ENCODE measurements at regions not wholly inside any gene's neighbourhood (a gene's known extent, or its start where the extent isn't known, plus 50 kb on each side); places are given as distances from the start of the nearest gene placed in this dataset.
"Not testable (repeated sequence)": the region's sequence is repeated elsewhere in the genome, so short reads cannot be mapped to it uniquely, and the experiment has no call there.

DNA sequence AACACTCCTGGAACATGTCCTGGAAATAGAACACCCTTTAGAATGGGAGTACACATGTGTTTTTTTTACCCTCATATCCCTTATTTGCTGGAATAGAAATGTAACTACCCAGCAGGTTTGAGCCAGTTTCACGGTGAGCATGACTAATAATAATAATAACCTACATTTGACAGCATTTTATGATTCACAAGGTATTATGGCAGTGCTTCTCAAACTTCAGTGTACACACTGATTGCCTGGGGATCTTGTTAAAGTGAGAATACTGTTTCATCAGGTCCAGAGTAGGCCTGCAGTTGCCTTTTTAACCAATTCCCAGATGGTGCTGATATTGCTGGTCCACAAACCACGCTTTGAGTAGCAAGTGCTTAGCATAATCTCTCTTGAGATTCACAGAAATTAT is 63.9 kb downstream of the NFKBIZ start:
- ChIA-PET POLR2A (no interaction called here), CTCF (no interaction called here)
- no peak for DNase-seq (ENCODE audit: low read depth, low spot score)
- no peak overlapping the region for H3K4me3 ChIP-seq (ENCODE audit: low read depth, low read length)
- TF ChIP-seq, protein P1, sequence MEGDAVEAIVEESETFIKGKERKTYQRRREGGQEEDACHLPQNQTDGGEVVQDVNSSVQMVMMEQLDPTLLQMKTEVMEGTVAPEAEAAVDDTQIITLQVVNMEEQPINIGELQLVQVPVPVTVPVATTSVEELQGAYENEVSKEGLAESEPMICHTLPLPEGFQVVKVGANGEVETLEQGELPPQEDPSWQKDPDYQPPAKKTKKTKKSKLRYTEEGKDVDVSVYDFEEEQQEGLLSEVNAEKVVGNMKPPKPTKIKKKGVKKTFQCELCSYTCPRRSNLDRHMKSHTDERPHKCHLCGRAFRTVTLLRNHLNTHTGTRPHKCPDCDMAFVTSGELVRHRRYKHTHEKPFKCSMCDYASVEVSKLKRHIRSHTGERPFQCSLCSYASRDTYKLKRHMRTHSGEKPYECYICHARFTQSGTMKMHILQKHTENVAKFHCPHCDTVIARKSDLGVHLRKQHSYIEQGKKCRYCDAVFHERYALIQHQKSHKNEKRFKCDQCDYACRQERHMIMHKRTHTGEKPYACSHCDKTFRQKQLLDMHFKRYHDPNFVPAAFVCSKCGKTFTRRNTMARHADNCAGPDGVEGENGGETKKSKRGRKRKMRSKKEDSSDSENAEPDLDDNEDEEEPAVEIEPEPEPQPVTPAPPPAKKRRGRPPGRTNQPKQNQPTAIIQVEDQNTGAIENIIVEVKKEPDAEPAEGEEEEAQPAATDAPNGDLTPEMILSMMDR (IDR thresholded peaks at IDR 0.05; ENCODE audit: insufficient read depth, low read length, missing control alignments) = no peak

DNA sequence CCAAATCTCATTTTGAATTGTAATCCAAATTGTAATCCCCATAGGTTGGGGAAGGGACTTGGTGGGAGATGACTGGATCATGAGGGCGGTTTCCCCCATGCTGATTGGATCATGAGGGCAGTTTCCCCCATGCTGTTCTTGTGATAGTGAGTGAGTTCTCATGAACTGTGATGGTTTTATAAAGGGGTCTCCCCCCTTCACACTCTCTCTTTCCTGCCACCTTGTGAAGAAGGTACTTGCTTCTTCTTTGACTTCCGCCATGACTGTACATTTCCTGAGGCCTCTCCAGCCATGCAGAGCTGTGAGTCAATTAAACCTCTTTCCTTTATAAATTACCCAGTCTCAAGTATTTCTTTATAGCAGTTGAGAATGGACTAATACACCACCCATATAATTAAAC is 68.4 kb downstream of the NFKBIZ start:
- CTCF ChIA-PET; DNase-seq (ENCODE audit: low read depth, low spot score); H3K4me3 ChIP-seq (ENCODE audit: low read depth, low read length); POLR2A ChIA-PET: not testable (repeated sequence)

DNA sequence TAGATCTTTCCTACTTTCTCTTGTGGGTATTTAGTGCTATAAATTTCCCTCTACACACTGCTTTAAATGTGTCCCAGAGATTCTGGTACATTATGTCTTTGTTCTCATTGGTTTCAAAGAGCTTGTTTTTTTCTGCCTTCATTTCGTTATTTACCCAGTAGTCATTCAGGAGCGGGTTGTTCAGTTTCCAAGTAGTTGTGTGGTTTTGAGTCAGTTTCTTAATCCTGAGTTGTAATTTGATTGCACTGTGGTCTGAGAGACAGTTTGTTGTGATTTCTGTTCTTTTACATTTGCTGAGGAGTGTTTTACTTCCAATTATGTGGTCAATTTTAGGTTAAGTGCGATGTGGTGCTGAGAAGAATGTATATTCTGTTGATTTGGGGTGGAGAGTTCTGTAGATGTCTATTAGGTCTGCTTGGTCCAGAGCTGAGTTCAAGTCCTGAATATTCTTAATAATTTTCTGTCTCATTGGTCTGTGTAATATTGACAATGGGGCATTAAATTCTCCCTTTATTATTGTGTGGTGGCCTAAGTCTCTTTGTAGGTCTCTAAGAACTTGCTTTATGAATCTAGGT is 72.9 kb downstream of the NFKBIZ start:
- DNase-seq (ENCODE audit: low read depth, low spot score); POLR2A ChIA-PET; H3K4me3 ChIP-seq (ENCODE audit: low read depth, low read length): not testable (repeated sequence)
- CTCF ChIA-PET = interaction anchor here (0.9 to 1.1 kb wide), 2 partner anchors 10 to 13 kb away, joined by 3 to 4 read pairs; no protein-coding TSS in a partner anchor

DNA sequence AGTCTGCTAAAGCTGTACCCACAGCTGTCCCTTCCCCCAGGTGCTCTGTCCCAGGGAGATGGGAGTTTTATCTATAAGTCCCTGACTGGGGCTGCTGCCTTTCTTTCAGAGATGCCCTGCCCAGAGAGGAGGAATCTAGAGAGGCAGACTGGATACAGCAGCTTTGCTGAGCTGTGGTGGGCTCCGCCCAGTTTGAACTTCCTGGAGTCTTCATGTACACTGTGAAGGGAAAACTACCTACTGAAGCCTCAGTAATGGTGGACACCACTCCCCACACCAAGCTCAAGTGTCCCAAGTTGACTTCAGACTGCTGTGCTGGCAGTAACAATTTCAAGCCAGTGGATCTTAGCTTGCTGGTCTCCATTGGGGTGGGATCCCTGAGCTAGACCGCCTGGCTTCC is 75.3 kb downstream of the NFKBIZ start:
- not testable (repeated sequence) for H3K4me3 ChIP-seq (ENCODE audit: low read depth, low read length); DNase-seq (ENCODE audit: low read depth, low spot score)
- CTCF ChIA-PET = interaction anchor here (1.2 to 1.9 kb wide), 2 partner anchors 300 to 304 kb away, joined by 4 to 6 read pairs; no protein-coding TSS in a partner anchor
- POLR2A ChIA-PET = interaction anchor here (1.2 kb wide), 1 partner anchor 75 kb away, joined by 3 read pairs; the partner anchor contains the start of gene NFKBIZ

DNA sequence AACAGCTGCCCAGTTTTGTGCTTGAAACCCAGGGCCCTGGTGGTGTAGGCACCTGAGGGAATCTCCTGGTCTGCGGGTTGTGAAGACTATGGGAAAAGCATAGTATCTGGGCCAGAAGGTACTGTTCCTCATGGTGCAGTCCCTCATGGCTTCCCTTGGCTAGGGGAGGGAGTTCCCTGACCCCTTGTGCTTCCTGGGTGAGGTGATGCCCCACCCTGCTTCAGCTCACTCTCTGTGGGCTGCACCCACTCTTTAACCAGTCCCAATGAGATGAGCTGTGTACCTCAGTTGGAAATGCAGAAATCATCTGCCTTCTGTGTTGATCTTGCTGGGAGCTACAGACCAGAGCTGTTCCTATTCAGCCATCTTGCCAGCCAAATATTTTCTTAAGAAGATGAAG is 75.8 kb downstream of the NFKBIZ start:
- not testable (repeated sequence) for DNase-seq (ENCODE audit: low read depth, low spot score); H3K4me3 ChIP-seq (ENCODE audit: low read depth, low read length)
- ChIA-PET POLR2A (interaction anchor here (1.2 kb wide), 1 partner anchor 76 kb away, joined by 3 read pairs; the partner anchor contains the start of gene NFKBIZ), CTCF (interaction anchor here (1.2 to 1.9 kb wide), 3 partner anchors 300 to 304 kb away, joined by 4 to 6 read pairs (median 4); no protein-coding TSS in a partner anchor)

DNA sequence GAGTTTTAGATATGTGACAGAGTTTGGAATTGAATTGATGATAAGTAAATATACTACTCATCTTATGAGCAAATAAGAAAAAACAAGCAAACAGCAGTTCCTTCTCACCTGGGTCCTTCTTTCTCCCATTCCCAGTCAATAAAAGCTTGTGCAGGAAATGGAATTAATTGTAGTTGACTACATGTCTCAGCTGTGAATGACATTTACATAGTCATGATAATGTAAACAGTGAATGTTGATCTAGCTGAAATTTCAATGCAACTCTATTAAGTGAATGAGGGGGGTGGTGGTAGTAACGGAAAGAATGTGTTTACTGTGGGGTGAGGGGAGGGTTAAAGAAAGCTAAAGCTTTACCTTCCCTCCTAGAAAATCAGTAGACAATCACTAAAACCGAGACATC is 76.2 kb downstream of the NFKBIZ start:
- no peak overlapping the region for H3K4me3 ChIP-seq (ENCODE audit: low read depth, low read length)
- TF ChIP-seq, protein P1 (IDR thresholded peaks at IDR 0.05; ENCODE audit: insufficient read depth, low read length, missing control alignments) = no peak
- ChIA-PET CTCF (interaction anchor here (1.3 to 1.9 kb wide), 2 partner anchors 300 to 303 kb away, joined by 4 to 6 read pairs; no protein-coding TSS in a partner anchor), POLR2A (interaction anchor here (0.8 kb wide), 1 partner anchor 10 kb away, joined by 3 read pairs; no protein-coding TSS in a partner anchor)
- DNase-seq (ENCODE audit: low read depth, low spot score) = no peak

DNA sequence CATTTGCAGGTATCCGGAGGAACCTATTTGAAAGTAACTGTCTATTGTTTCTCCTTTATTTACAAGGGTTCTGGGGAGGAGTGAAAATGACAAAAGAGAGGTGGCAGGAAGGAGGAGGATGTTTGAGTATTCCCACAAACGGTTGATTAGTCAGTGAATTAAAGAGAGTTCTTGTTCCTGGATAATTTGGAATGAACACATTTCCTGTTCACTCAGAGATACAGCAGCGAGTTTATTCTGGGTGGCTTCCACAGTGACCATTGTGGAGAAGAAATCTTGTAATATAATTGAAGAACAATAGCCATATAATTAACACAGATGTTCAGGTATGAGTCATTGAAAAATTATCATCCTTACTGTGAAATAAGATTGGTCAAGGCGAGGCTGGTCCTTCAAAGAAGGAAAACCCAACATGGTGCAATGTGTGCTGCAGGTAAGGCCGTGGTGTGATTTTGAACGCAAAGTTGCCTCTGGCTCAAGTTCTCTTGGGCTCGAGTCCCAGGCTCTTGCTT is 77.3 kb downstream of the NFKBIZ start:
- DNase-seq (ENCODE audit: low read depth, low spot score) = no peak
- H3K4me3 ChIP-seq (ENCODE audit: low read depth, low read length) = no peak overlapping the region
- POLR2A ChIA-PET = no interaction called here
- TF ChIP-seq, protein P1 (IDR thresholded peaks at IDR 0.05; ENCODE audit: insufficient read depth, low read length, missing control alignments) = no peak
- CTCF ChIA-PET = no interaction called here

DNA sequence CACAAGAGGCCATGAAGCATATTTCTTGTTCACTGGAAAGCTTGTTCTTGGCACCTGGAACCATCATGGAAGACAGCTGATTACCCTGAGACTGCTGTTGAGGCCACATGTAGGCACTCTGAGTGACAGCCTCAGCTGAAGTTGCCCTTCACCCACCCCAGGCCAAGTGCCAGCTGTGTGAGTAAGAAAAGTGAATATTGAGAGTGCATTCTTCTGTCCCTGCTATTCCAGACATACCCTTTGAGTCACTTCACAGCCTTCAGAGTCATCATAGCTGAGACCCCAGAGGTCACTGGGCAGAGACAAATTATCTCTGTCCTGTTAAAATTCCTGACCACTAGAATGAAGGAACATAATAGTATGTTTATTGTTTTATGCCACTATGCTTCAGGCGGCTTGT is 79.6 kb downstream of the NFKBIZ start:
- TF ChIP-seq, protein P1 (IDR thresholded peaks at IDR 0.05; ENCODE audit: insufficient read depth, low read length, missing control alignments) = no peak
- POLR2A ChIA-PET = interaction anchor here (0.7 to 1.2 kb wide), 4 partner anchors 8 to 79 kb away, joined by 3 to 4 read pairs (median 3); no protein-coding TSS in a partner anchor
- CTCF ChIA-PET = interaction anchor here (1.0 kb wide), 1 partner anchor 29 kb away, joined by 3 read pairs; no protein-coding TSS in a partner anchor
- no peak for DNase-seq (ENCODE audit: low read depth, low spot score)
- no peak overlapping the region for H3K4me3 ChIP-seq (ENCODE audit: low read depth, low read length)

All from AG04449 (cell line).